ENCODE measurements at regions not wholly inside any gene's neighbourhood (a gene's known extent, or its start where the extent isn't known, plus 50 kb on each side); places are given as distances from the start of the nearest gene placed in this dataset.

DNA sequence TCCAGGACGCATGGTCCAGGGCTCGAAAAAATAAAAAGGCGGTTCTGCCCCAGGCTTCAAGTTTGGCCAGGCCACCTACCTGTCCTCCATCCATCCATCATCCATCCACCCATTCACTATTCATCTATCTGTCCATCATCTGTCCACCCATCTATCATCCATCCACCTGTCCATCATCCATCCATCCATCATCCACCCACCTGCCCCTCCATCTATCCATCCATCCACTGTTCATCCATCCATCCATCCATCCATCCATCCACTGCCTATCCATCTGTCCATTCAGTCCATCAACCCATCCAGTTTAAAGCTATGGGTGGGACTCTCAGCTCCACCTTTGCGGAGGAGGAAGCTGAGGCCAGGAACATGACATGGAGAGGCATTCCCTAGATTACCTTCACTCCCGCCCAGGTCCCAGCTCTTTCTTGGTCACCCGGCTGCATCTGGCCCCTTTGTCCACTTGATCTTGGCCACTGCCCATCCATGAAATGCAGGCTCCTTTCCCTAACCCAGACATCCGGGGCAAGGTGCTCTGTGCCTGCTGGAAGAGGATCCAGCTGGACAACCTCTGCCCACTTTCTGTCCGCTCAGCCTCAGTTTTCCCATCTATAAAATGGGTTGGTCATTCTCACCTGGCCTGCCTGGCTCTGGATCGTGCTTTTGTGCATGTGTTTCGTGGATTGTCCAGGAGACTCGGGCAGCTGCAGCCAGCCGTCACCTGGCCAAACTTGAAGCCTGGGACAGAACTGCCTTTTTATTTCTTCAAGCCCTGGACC, 236.0 kb upstream of the CIBAR2 start:
- TF ChIP-seq, protein P1, sequence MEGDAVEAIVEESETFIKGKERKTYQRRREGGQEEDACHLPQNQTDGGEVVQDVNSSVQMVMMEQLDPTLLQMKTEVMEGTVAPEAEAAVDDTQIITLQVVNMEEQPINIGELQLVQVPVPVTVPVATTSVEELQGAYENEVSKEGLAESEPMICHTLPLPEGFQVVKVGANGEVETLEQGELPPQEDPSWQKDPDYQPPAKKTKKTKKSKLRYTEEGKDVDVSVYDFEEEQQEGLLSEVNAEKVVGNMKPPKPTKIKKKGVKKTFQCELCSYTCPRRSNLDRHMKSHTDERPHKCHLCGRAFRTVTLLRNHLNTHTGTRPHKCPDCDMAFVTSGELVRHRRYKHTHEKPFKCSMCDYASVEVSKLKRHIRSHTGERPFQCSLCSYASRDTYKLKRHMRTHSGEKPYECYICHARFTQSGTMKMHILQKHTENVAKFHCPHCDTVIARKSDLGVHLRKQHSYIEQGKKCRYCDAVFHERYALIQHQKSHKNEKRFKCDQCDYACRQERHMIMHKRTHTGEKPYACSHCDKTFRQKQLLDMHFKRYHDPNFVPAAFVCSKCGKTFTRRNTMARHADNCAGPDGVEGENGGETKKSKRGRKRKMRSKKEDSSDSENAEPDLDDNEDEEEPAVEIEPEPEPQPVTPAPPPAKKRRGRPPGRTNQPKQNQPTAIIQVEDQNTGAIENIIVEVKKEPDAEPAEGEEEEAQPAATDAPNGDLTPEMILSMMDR (IDR thresholded peaks at IDR 0.05; ENCODE audit: insufficient read depth, low read depth, low read length), result no peak
- TF ChIP-seq EZH2 (IDR thresholded peaks at IDR 0.05; ENCODE audit: insufficient read depth, low read length), result no peak
